ENCODE measurements at regions not wholly inside any gene's neighbourhood (a gene's known extent, or its start where the extent isn't known, plus 50 kb on each side); places are given as distances from the start of the nearest gene placed in this dataset.

DNA sequence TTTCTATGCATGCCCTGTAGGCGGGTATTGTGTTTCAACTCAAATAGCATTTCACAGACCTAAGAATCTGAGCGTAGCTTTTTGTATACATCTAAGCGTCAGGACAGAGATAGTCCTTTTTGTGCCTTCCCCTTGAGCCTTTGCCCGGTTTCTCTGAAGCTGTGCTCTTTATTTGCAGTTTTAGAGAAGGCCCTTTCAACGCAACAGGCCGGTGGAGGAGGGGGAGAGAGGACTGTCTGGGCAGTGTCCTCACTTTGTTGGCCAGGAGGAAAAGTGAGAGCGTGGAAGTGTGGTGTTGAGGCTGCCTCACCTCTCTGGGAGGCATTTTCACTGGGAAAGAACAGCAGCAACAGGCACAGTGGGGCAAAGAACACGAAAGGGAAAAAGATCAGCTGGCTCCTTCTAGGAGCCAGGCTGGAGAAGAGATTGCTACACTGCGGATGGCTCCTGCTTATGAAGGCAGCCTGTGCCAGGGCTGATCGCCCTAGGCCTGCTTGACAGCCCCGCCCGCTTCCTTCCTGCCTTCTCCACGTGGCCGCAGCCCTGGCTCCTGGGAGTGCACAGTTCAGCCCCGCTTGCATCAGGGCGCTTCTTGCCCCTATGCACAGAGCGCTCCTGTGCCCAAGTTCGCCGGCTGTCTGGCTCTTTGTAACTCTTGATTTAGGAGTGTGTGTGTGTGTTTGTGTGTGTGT is 195.6 kb upstream of the POU3F3 start:
- H3K36me3 ChIP-seq (replicated peaks in 1 of 2; ENCODE audit: control insufficient read depth in 1 of 2, insufficient read depth in 2 of 2, low read length in 2 of 2): no peaks in the 10 kb centered on the region
- no peaks in the 10 kb centered on the region for H3K9me3 ChIP-seq (replicated peaks in 1 of 2; ENCODE audit: control insufficient read depth in 1 of 2, insufficient read depth in 1 of 2, low read length in 2 of 2)
- H2AFZ ChIP-seq (ENCODE audit: insufficient read depth, low read depth, low read length, poor library complexity, severe bottlenecking): peak overlapping the region; percentile 79
- Mint-ChIP-seq H3K27ac (peak overlapping the region; percentile 59 to 90 (median 71)), H3K4me1 (peaks cover 31% of the 10 kb centered on the region), H3K9me3 (peaks cover 0 to 5% (median 0%) of the 10 kb centered on the region in 7 donors), H3K36me3 (no peaks in the 10 kb centered on the region), H3K4me3 (peak overlapping the region; percentile 69 to 95), H3K27me3 (ENCODE audit: low read depth in 3 of 3) (peaks cover 14 to 23% (median 19%) of the 10 kb centered on the region in 3 donors)
- H3K4me3 ChIP-seq (replicated peaks in 1 of 3; ENCODE audit: low read depth in 2 of 3, low read length in 3 of 3): peak overlapping the region in 1 of 3 experiments; percentile 69
- 14% methylated on average over 17 of the region's 19 CpGs for WGBS (ENCODE audit: insufficient coverage)
- H3K27me3 ChIP-seq (ENCODE audit: control insufficient read depth in 2 of 2, insufficient read depth in 2 of 2, low read length in 2 of 2): peaks cover 0 to 9% of the 10 kb centered on the region in 2 donors
- H3K4me2 ChIP-seq (replicated peaks; ENCODE audit: extremely low read depth, low read length, poor library complexity, severe bottlenecking): peak overlapping the region; percentile 54
- peak overlapping the region in 1 of 2 donors; percentile 17 for H3K27ac ChIP-seq (ENCODE audit: low read depth in 1 of 2, low read length in 2 of 2)
- peak overlapping the region; percentile 30 for H3K9ac ChIP-seq (ENCODE audit: insufficient read depth, low read length, poor library complexity, severe bottlenecking)
- H4K20me1 ChIP-seq (ENCODE audit: insufficient read depth, low read length): no peaks in the 10 kb centered on the region
- intact Hi-C loops (cut with micrococcal nuclease): no loop called here
- peak; percentile 54 to 62 (median 58) for DNase-seq
- H3K4me1 ChIP-seq (ENCODE audit: control insufficient read depth in 1 of 2, insufficient read depth in 2 of 2, low read length in 2 of 2): peaks cover 23% of the 10 kb centered on the region in 2 donors
- H3K79me2 ChIP-seq (ENCODE audit: insufficient read depth, low read length): no peaks in the 10 kb centered on the region
- TF ChIP-seq CTCF (IDR thresholded peaks at IDR 0.05): no peak

DNA sequence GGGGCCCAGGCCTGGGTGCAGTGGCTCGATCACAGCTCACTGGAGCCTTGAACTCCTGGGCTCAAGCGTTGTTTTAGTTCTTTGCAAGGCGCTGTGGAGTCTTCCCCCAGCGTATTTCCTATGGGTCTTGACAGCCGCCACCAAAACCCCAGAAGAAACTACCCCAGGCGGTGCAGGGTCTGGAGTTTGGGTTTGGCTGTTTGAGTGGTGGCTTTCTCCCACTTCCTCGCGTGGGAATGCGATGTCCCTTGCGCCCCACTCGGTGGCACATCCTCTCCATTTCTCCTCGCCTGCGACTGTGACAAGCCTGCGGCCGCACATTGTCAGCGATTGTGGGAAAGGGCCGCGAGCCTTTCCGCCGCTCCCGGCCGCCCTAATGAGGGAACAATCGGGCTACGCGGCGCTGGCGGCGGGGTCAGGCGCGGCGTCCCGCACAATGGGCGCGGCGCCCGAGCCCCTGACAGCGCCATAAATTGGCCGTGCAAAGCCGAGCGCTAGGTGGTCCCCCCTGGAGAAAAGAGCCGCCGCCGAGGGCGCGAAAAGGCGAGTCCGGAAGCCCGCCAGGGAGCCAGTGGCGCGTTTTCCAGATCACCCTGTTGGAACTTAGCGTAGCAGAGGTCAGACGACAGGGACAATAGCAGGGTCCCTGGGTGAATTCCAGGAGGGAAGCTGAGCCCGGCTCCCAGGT is 194.9 kb upstream of the POU3F3 start:
- Histone ChIP-seq H3K9ac (ENCODE audit: insufficient read depth, low read length, poor library complexity, severe bottlenecking) (peak overlapping the region; percentile 41), H3K9me3 (replicated peaks in 1 of 2; ENCODE audit: control insufficient read depth in 1 of 2, insufficient read depth in 1 of 2, low read length in 2 of 2) (no peaks in the 10 kb centered on the region), H3K27ac (ENCODE audit: low read depth in 1 of 2, low read length in 2 of 2) (no peak overlapping the region), H4K20me1 (ENCODE audit: insufficient read depth, low read length) (no peaks in the 10 kb centered on the region), H3K4me3 (replicated peaks in 1 of 3; ENCODE audit: low read depth in 2 of 3, low read length in 3 of 3) (peak overlapping the region; percentile 5 to 69 (median 22)), H3K4me2 (replicated peaks; ENCODE audit: extremely low read depth, low read length, poor library complexity, severe bottlenecking) (peak overlapping the region; percentile 54), H3K36me3 (replicated peaks in 1 of 2; ENCODE audit: control insufficient read depth in 1 of 2, insufficient read depth in 2 of 2, low read length in 2 of 2) (no peaks in the 10 kb centered on the region), H3K27me3 (ENCODE audit: control insufficient read depth in 2 of 2, insufficient read depth in 2 of 2, low read length in 2 of 2) (peaks cover 0 to 9% of the 10 kb centered on the region in 2 donors), H3K4me1 (ENCODE audit: control insufficient read depth in 1 of 2, insufficient read depth in 2 of 2, low read length in 2 of 2) (peaks cover 23% of the 10 kb centered on the region in 2 donors), H2AFZ (ENCODE audit: insufficient read depth, low read depth, low read length, poor library complexity, severe bottlenecking) (peak overlapping the region; percentile 79), H3K79me2 (ENCODE audit: insufficient read depth, low read length) (no peaks in the 10 kb centered on the region)
- Mint-ChIP-seq H3K9me3 (peaks cover 0 to 5% (median 0%) of the 10 kb centered on the region in 7 donors), H3K4me3 (peak overlapping the region; percentile 69 to 95), H3K4me1 (peaks cover 31% of the 10 kb centered on the region), H3K36me3 (no peaks in the 10 kb centered on the region), H3K27me3 (ENCODE audit: low read depth in 3 of 3) (peaks cover 14 to 23% (median 18%) of the 10 kb centered on the region in 3 donors), H3K27ac (no peak overlapping the region)
- peak in 2 of 3 donors; percentile 2 to 14 for DNase-seq
- intact Hi-C loops (cut with micrococcal nuclease): no loop called here
- TF ChIP-seq CTCF (IDR thresholded peaks at IDR 0.05): no peak
- WGBS (ENCODE audit: insufficient coverage): 28% methylated on average over 47 of the region's 53 CpGs
